Stimulated activated naive B cell treated with anti-CD40 and anti-IgM and Interleukin-4, amounts not matched to agents 10 μg/mL and 1 μg/mL and 100 μg/mL, for 72 hours (primary cell): ENCODE measurements at regions not wholly inside any gene's neighbourhood (a gene's known extent, or its start where the extent isn't known, plus 50 kb on each side); places are given as distances from the start of the nearest gene placed in this dataset.

Source experiments
- ATAC-seq, 2 donors: fragments of 150-1000 bp; cut with Tn5 transposase; replicated peaks; 2 replicates each; pipeline ENCODE4 v1.10.0; 2021; ENCODE audit warnings: moderate library complexity in 1 of 2
- DNase-seq: peaks from one replicate; pipeline ENCODE4 v3.0.0; 2021
- H3K27ac Mint-ChIP-seq: one replicate; pipeline ENCODE4 v1.8.0; 2022; ENCODE audit warnings: mild to moderate bottlenecking, mixed read lengths
- H3K27me3 Mint-ChIP-seq, 2 donors: one replicate each; pipeline ENCODE4 v1.8.0; 2022; ENCODE audit warnings: mixed read lengths in 2 of 2
- H3K36me3 Mint-ChIP-seq, 2 donors: one replicate each; pipeline ENCODE4 v1.8.0; 2022; ENCODE audit warnings: mixed read lengths in 2 of 2, mild to moderate bottlenecking in 1 of 2
- H3K4me1 Mint-ChIP-seq, 2 donors: one replicate each; pipeline ENCODE4 v1.8.0; 2022; ENCODE audit warnings: mixed read lengths in 2 of 2, mild to moderate bottlenecking in 1 of 2
- H3K4me3 Mint-ChIP-seq, 2 donors: one replicate each; pipeline ENCODE4 v1.8.0; 2022; ENCODE audit warnings: mild to moderate bottlenecking in 2 of 2, mixed read lengths in 2 of 2, moderate library complexity in 1 of 2
- H3K9me3 Mint-ChIP-seq, 2 donors: one replicate each; pipeline ENCODE4 v1.8.0; 2022; ENCODE audit warnings: mixed read lengths in 2 of 2, mild to moderate bottlenecking in 1 of 2

DNA sequence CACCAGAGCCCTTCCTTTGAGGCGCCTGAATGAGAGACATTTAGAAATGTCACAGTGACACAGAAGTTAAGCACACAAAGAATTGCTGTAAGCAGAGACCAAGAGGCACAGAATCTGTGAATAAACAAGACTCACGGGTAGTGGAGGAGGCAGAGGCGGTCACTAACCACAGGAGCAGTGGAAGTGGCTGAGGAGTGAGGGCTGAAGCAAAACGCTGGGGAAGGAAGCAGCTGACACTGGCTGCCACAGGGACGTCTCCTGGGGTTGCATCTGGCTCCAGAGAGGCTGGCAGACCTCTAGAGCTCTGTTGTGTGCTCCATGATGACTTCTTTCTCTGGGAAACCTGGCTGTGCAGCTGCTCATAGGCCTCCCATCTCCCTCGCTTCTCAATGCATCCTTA, 65.0 kb upstream of the SLC2A12 start:
- Mint-ChIP-seq H3K27ac (no peak overlapping the region), H3K4me3 (no peak overlapping the region), H3K36me3 (peaks cover 0 to 2% of the 10 kb centered on the region in 2 donors), H3K27me3 (peaks cover 18 to 23% of the 10 kb centered on the region in 2 donors), H3K4me1 (peaks cover 0 to 2% of the 10 kb centered on the region in 2 donors), H3K9me3 (peaks cover 0 to 4% of the 10 kb centered on the region in 2 donors)
- ATAC-seq: peak; percentile 12 to 33
- no peak for DNase-seq

DNA sequence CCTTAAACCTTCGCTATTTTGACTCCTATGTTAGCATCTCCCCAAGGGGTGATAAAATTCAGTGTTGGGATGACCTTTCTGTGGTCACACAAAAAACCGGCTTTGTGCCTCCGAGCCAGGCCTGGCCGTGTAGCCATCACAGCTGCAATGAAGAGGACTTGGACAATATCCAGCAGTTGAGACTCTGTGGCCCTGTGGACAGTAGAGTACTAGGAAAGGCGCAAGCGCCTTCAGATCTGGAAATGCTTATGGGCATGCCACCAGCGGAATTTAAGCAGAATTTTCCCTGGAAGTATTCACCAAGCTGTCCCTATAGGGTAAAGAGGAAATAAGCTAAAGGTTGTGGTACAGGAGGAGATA, 63.3 kb upstream of the SLC2A12 start:
- Mint-ChIP-seq H3K4me1 (peaks cover 0 to 5% of the 10 kb centered on the region in 2 donors), H3K27ac (no peak overlapping the region), H3K9me3 (peaks cover 0 to 4% of the 10 kb centered on the region in 2 donors), H3K36me3 (peaks cover 0 to 2% of the 10 kb centered on the region in 2 donors), H3K27me3 (peaks cover 18 to 23% of the 10 kb centered on the region in 2 donors), H3K4me3 (no peak overlapping the region)
- DNase-seq (no peak), ATAC-seq (no peak)

DNA sequence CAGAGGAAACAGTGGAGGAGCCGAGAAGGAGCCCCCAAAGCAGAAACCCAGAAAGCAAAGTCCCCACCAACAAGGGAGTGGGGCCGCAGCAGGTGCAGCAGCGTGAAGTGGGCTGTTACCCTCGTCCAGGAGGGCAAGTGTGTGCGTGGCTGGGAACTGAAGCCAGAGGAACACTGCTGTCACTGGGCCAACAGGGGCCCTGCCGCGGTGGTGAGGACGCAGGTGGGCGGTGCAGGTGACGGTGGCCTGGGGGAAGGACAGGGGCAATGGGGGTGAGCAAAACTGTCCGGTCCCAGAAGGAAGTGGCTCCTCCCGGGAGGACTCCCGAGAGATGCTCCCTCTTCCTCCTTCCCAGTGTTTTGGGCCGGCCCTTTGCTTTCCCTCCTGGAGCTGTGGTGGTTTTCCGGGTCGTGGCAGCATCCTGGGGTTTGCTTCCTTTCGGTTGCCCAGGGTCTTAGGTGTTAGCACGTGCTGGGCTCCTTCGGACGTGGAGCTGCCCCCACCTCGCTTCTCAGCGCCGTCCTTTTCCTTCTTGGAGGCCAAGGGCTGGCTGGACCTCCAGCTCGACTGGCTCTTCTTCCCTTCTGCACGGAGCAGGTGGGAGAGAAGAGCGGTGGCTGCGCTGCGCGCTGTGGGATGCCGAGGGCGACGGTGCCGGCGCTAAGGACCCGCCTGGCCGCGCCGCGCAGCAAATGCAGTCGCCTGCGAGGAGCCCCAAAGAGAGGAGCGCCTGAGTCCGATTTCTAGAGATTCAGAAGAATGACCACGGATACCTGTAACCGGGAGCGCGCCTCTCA, 62.7 kb upstream of the SLC2A12 start:
- H3K4me3 Mint-ChIP-seq: peak overlapping the region in 1 of 2 donors; percentile 28
- peaks cover 0 to 5% of the 10 kb centered on the region in 2 donors for H3K4me1 Mint-ChIP-seq
- no peak for DNase-seq
- H3K27ac Mint-ChIP-seq: no peak overlapping the region
- H3K9me3 Mint-ChIP-seq: peaks cover 0 to 2% of the 10 kb centered on the region in 2 donors
- no peaks in the 10 kb centered on the region for H3K36me3 Mint-ChIP-seq
- H3K27me3 Mint-ChIP-seq: peaks cover 18 to 23% of the 10 kb centered on the region in 2 donors
- no peak for ATAC-seq

GRCh38 chr6:134114489-134114888, 62.1 kb upstream of the SLC2A12 start:
- ATAC-seq (no peak), DNase-seq (no peak)
- Mint-ChIP-seq H3K4me3 (peak overlapping the region in 1 of 2 donors; percentile 28), H3K36me3 (no peaks in the 10 kb centered on the region), H3K4me1 (peaks cover 0 to 5% of the 10 kb centered on the region in 2 donors), H3K9me3 (no peaks in the 10 kb centered on the region), H3K27me3 (peaks cover 18 to 23% of the 10 kb centered on the region in 2 donors), H3K27ac (no peak overlapping the region)

DNA sequence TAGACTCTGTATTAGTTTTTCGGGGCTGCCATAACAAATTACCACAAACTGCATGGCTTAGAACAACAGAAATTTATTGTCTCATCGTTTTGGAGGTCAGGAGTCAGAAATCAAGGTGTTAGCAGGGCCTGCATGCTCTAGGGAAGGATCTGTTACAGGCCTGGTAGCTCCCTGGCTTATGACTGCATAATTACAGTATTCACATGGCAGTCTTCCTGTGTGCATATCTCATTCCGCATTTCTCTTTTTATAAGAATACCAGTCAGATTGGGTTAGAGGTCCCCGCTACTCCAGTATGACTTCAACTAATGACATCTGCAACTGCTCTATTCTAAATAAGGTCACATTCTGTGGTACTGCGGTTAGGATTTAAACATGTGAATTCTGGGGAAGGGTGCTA, 59.3 kb upstream of the SLC2A12 start:
- Mint-ChIP-seq H3K4me1 (peaks cover 0 to 4% of the 10 kb centered on the region in 2 donors), H3K36me3 (no peaks in the 10 kb centered on the region), H3K27ac (no peak overlapping the region), H3K27me3 (peaks cover 18 to 23% of the 10 kb centered on the region in 2 donors), H3K9me3 (no peaks in the 10 kb centered on the region), H3K4me3 (no peak overlapping the region)
- DNase-seq (no peak), ATAC-seq (no peak)

DNA sequence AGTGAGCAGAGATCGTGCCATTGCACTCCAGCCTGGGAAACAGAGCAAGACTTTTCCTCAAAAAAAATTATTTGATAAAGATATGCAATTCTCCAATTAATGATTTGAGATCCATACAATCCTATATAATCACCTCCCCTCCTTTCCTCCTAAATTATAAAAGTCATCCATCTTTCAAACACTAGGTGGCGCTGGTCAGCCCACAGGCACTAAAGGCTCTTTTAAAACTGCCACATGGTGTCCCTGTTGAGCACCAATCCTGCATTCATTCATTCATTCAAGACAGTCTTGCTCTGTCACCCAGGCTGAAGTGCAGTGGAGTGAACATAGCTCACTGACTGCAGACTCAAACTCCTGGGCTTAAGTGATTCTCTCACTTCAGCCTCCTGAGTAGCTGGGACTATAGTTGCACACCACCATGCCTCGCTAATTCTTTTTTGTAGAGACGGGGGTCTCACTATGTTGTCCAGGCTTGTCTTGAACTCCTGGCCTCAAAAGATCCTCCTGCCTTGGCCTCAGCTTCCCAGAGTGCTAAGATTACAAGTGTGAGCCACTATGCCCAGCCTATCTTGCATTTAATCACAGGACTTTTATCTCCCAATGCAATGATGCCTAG, 58.7 kb upstream of the SLC2A12 start:
- H3K4me3 Mint-ChIP-seq: no peak overlapping the region
- peaks cover 18 to 23% of the 10 kb centered on the region in 2 donors for H3K27me3 Mint-ChIP-seq
- H3K36me3 Mint-ChIP-seq: no peaks in the 10 kb centered on the region
- H3K9me3 Mint-ChIP-seq: no peaks in the 10 kb centered on the region
- peaks cover 0 to 4% of the 10 kb centered on the region in 2 donors for H3K4me1 Mint-ChIP-seq
- no peak overlapping the region for H3K27ac Mint-ChIP-seq
- DNase-seq: peak; percentile 15
- peak; percentile 45 to 58 for ATAC-seq

DNA sequence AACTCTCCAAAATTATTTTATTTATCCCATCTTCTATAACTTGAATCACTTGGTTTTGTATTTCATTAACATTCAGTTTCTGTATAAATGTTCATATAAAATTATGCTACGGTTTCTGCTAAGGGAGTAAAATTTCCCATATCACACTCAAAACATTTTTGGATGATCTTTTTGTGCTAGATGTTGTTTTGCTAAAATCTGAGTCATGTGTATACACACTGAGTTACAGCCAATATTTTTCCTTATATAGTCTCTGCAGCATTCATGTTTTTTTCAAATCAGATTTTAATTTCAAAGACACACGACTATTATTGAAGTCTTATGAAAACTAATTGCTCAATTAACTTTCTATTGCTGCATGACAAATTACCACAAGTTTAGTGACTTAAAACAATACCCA, 54.3 kb upstream of the SLC2A12 start:
- no peaks in the 10 kb centered on the region for H3K9me3 Mint-ChIP-seq
- H3K27me3 Mint-ChIP-seq: peaks cover 4 to 5% of the 10 kb centered on the region in 2 donors
- DNase-seq (no peak), ATAC-seq (no peak)
- no peaks in the 10 kb centered on the region for H3K4me1 Mint-ChIP-seq
- no peaks in the 10 kb centered on the region for H3K36me3 Mint-ChIP-seq
- H3K4me3 Mint-ChIP-seq: no peak overlapping the region
- H3K27ac Mint-ChIP-seq: no peak overlapping the region

DNA sequence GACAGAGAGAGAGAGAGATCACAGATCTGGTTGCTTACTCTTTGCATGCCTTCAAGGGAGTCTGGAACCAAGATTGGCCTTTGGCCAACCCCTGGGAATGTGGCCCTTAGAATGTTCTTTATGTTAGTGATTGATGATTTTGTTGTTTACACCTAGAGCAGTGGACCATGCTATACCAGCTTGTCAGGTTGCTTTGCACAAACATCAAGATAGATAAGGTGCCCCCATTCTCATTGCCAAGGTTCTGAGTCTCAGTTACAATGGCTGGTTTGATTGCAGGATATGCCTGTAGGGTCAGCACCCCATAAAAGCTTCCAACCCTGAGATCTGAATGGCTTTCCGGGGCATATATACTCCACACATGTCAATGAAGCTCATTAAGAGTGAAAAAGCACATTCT, 53.5 kb upstream of the SLC2A12 start:
- Mint-ChIP-seq H3K27ac (no peak overlapping the region), H3K36me3 (peaks cover 0 to 3% of the 10 kb centered on the region in 2 donors), H3K4me1 (no peaks in the 10 kb centered on the region), H3K4me3 (no peak overlapping the region), H3K27me3 (peaks cover 5 to 7% of the 10 kb centered on the region in 2 donors), H3K9me3 (peaks cover 3 to 4% of the 10 kb centered on the region in 2 donors)
- DNase-seq (no peak), ATAC-seq (no peak)

DNA sequence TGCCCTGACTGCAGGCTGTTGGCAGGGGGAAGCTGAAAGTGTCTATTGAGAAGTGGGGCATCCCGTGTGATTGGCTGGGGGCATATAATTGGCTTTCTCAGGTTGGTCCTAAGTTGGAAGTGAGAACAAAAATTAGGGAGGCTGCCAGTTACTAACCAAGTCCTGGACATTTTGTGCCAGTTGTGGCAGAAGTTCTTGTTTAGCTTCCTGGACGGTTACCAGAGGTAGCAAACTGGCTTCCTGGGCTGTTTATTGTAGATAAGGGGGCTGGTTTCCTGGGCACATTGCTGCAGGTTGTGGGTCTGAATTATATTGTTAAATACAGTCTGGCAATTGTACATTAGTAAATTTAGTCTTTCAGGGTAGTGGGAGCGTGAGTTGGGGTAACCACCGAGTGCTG, 50.6 kb upstream of the SLC2A12 start:
- no peak for ATAC-seq

More for the DNA sequence above, 50.6 kb upstream of the SLC2A12 start:
- Mint-ChIP-seq H3K9me3 (peaks cover 3 to 4% of the 10 kb centered on the region in 2 donors), H3K27ac (no peak overlapping the region), H3K36me3 (peaks cover 0 to 3% of the 10 kb centered on the region in 2 donors), H3K27me3 (peaks cover 14 to 18% of the 10 kb centered on the region in 2 donors), H3K4me3 (no peak overlapping the region), H3K4me1 (no peaks in the 10 kb centered on the region)
- DNase-seq: no peak
